ENCODE measurements at regions not wholly inside any gene's neighbourhood (a gene's known extent, or its start where the extent isn't known, plus 50 kb on each side); places are given as distances from the start of the nearest gene placed in this dataset.

DNA sequence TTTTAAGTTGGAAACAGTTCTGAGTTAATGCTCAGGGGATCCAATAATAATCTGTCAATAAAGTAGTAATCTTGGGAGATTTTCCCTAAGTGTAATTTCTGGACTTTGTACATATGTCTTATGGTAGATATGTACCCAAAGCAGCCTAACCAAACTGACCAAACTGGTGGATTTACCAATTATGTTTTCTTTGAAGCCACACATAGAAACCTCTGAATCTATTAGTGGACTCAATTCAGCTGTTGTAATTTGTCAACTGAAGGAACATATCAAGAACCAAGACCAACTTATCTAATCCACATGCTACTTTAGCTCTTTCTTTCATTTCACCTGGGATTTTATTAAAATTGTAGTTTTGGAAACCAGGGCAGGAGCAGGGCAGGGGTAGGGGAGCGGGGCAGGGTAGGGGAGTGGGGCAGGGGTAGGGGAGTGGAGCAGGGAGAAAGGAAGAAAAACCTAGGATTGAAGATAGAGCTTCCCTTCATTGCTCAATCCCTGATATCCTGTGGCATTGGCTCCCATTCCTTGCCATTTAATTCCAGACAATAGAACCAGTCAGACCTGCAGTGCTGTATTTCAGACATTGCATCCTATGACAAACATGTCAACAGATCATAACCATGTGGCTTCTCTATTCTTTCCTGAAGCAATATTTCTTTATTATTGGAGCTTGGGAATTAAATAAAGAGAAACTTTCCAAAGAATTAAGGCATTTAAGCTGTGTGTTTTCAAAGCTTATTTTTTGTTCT, 101.8 kb downstream of the NFKBIZ start:
- TF ChIP-seq REST (IDR thresholded peaks at IDR 0.05; ENCODE audit: low read depth) (no peak), POLR2A (IDR thresholded peaks at IDR 0.05; ENCODE audit: borderline replicate concordance, extremely low read depth, insufficient read depth, insufficient read length) (no peak), POLR2AphosphoS5 (IDR thresholded peaks at IDR 0.05; ENCODE audit: low read depth, low read length) (no peak), CEBPB (IDR thresholded peaks at IDR 0.05; ENCODE audit: low read depth) (no peak), ZNF274 (IDR thresholded peaks at IDR 0.05; ENCODE audit: low read depth, low read length) (no peak), YY1 (IDR thresholded peaks at IDR 0.05; ENCODE audit: extremely low read depth, insufficient replicate concordance, low read depth, low read length) (no peak), EZH2 (IDR thresholded peaks at IDR 0.05) (no peak), SP1 (IDR thresholded peaks at IDR 0.05; ENCODE audit: low read depth) (no peak), EZH2phosphoT487 (IDR thresholded peaks at IDR 0.05; ENCODE audit: borderline replicate concordance) (no peak), ZFX (IDR thresholded peaks at IDR 0.05) (no peak), EGR1 (IDR thresholded peaks at IDR 0.05; ENCODE audit: low read depth) (no peak), ELF1 (IDR thresholded peaks at IDR 0.05; ENCODE audit: borderline replicate concordance, low read depth) (no peak)
- TF ChIP-seq, protein P1, sequence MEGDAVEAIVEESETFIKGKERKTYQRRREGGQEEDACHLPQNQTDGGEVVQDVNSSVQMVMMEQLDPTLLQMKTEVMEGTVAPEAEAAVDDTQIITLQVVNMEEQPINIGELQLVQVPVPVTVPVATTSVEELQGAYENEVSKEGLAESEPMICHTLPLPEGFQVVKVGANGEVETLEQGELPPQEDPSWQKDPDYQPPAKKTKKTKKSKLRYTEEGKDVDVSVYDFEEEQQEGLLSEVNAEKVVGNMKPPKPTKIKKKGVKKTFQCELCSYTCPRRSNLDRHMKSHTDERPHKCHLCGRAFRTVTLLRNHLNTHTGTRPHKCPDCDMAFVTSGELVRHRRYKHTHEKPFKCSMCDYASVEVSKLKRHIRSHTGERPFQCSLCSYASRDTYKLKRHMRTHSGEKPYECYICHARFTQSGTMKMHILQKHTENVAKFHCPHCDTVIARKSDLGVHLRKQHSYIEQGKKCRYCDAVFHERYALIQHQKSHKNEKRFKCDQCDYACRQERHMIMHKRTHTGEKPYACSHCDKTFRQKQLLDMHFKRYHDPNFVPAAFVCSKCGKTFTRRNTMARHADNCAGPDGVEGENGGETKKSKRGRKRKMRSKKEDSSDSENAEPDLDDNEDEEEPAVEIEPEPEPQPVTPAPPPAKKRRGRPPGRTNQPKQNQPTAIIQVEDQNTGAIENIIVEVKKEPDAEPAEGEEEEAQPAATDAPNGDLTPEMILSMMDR (IDR thresholded peaks at IDR 0.05 in 2 of 3, conservative IDR thresholded peaks at IDR 0.05 in 1 of 3; ENCODE audit: borderline replicate concordance in 1 of 3, insufficient read depth in 1 of 3, low read depth in 2 of 3, low read length in 2 of 3): no peak
- TF ChIP-seq, protein P2, sequence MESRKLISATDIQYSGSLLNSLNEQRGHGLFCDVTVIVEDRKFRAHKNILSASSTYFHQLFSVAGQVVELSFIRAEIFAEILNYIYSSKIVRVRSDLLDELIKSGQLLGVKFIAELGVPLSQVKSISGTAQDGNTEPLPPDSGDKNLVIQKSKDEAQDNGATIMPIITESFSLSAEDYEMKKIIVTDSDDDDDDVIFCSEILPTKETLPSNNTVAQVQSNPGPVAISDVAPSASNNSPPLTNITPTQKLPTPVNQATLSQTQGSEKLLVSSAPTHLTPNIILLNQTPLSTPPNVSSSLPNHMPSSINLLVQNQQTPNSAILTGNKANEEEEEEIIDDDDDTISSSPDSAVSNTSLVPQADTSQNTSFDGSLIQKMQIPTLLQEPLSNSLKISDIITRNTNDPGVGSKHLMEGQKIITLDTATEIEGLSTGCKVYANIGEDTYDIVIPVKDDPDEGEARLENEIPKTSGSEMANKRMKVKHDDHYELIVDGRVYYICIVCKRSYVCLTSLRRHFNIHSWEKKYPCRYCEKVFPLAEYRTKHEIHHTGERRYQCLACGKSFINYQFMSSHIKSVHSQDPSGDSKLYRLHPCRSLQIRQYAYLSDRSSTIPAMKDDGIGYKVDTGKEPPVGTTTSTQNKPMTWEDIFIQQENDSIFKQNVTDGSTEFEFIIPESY (IDR thresholded peaks at IDR 0.05; ENCODE audit: extremely low read depth, insufficient replicate concordance, low read length): no peak

All from HCT116 (cell line).